B cell (primary cell): ENCODE measurements at regions not wholly inside any gene's neighbourhood (a gene's known extent, or its start where the extent isn't known, plus 50 kb on each side); places are given as distances from the start of the nearest gene placed in this dataset.

Experiments used
- ATAC-seq: fragments of 200-7000 bp; cut with Tn5 transposase; one replicate; pipeline ENCODE4 v1.10.0; 2021; ENCODE audit warnings: low read depth, mild to moderate bottlenecking, moderate number of reproducible peaks, moderate library complexity
- CTCF ChIA-PET: fragments of 350-600 bp; sonication (Branson Sonifier 250); formaldehyde crosslinking; loops from one replicate; lab custom pipeline; 2021; ENCODE audit warnings: antibody characterized with exemption, inconsistent platforms; lab: Charles Lee
- POLR2A ChIA-PET: fragments of 350-600 bp; sonication (Branson Sonifier 250); formaldehyde crosslinking; loops from one replicate; lab custom pipeline; 2021; ENCODE audit warnings: antibody characterized with exemption; lab: Charles Lee
- DNase-seq: peaks from one replicate; pipeline ENCODE4 v3.0.0; 2013
- H2AFZ ChIP-seq: 2 replicates; pipeline ENCODE4 v1.6.1; 2012; ENCODE audit warnings: mild to moderate bottlenecking, low read depth, low read length; ENCODE audit not compliant: insufficient read depth, poor library complexity, severe bottlenecking
- H3K27ac ChIP-seq, 2 donors: 1 replicate in 1 of 2; 2 replicates in 1 of 2; pipeline ENCODE4 v1.5.1; 2012 to 2013; ENCODE audit warnings: low read length in 2 of 2, mild to moderate bottlenecking in 2 of 2, moderate library complexity in 1 of 2
- H3K27me3 ChIP-seq, 4 experiments: fragments of 200-600 bp in 1 of 4; sonication (generic) in 1 of 4; replicated peaks in 1 of 4; 1 replicate in 2 of 4; 2 replicates in 2 of 4; pipeline versions ENCODE4 v1.6.1 to v1.7.0; 2013 to 2016; ENCODE audit warnings: low read length in 3 of 4, mild to moderate bottlenecking in 2 of 4, mixed read lengths in 1 of 4, moderate library complexity in 1 of 4; ENCODE audit not compliant: insufficient read depth in 4 of 4, control insufficient read depth in 3 of 4; ENCODE audit errors: control extremely low read depth in 1 of 4
- H3K36me3 ChIP-seq, 2 experiments: replicated peaks in 1 of 2; 1 replicate in 1 of 2; 2 replicates in 1 of 2; pipeline versions ENCODE4 v1.6.1 to v1.7.1; 2013; ENCODE audit warnings: low read length in 1 of 2; ENCODE audit not compliant: insufficient read depth in 2 of 2, control insufficient read depth in 1 of 2; ENCODE audit errors: control extremely low read depth in 1 of 2, extremely low read depth in 1 of 2
- H3K4me1 ChIP-seq, 2 donors: fragments of 200-600 bp in 1 of 2; sonication (generic) in 1 of 2; 1 replicate in 1 of 2; 2 replicates in 1 of 2; pipeline versions ENCODE4 v1.5.1 to v1.6.1; 2013 to 2017; ENCODE audit warnings: low read length in 2 of 2; ENCODE audit not compliant: control insufficient read depth in 2 of 2, insufficient read depth in 2 of 2
- H3K4me2 ChIP-seq: replicated peaks from 2 replicates; pipeline ENCODE3; 2012; ENCODE audit warnings: mild to moderate bottlenecking, low read depth, low read length; ENCODE audit not compliant: poor library complexity, severe bottlenecking
- H3K4me3 ChIP-seq, 5 experiments: fragments of 200-600 bp in 1 of 5; sonication (generic) in 1 of 5; 1 replicate in 3 of 5; 2 replicates in 2 of 5; pipeline versions ENCODE4 v1.5.1 to v1.7.0; 2011 to 2016; ENCODE audit warnings: low read length in 4 of 5, mild to moderate bottlenecking in 4 of 5, low read depth in 2 of 5, control low read depth in 1 of 5, moderate library complexity in 1 of 5; ENCODE audit not compliant: insufficient read depth in 1 of 5; ENCODE audit errors: control extremely low read depth in 1 of 5, extremely low read depth in 1 of 5
- H3K79me2 ChIP-seq: fragments of 200-600 bp; sonication (generic); one replicate; pipeline ENCODE4 v1.6.0; 2016; ENCODE audit warnings: low read length; ENCODE audit not compliant: control insufficient read depth, insufficient read depth
- H3K9ac ChIP-seq: fragments of 200-600 bp; sonication (generic); 2 replicates; pipeline ENCODE4 v1.6.1; 2017; ENCODE audit warnings: mild to moderate bottlenecking, low read length, moderate library complexity
- H3K9me3 ChIP-seq, 3 donors: one replicate each; pipeline versions ENCODE4 v1.6.1 to v1.7.1; 2013; ENCODE audit warnings: low read length in 2 of 3; ENCODE audit not compliant: control insufficient read depth in 2 of 3, insufficient read depth in 1 of 3; ENCODE audit errors: control extremely low read depth in 1 of 3
- H4K20me1 ChIP-seq: 2 replicates; pipeline ENCODE4 v1.6.0; 2012; ENCODE audit warnings: mild to moderate bottlenecking, low read length; ENCODE audit not compliant: insufficient read depth, control insufficient read depth, poor library complexity, severe bottlenecking
- H3K27ac Mint-ChIP-seq: one replicate; pipeline ENCODE4 v1.8.0; 2021; ENCODE audit warnings: mixed read lengths
- H3K27me3 Mint-ChIP-seq: one replicate; pipeline ENCODE4 v1.8.0; 2021; ENCODE audit warnings: mixed read lengths
- H3K4me1 Mint-ChIP-seq: one replicate; pipeline ENCODE4 v1.8.0; 2021; ENCODE audit warnings: mixed read lengths
- H3K4me3 Mint-ChIP-seq: one replicate; pipeline ENCODE4 v1.8.0; 2021; ENCODE audit warnings: mixed read lengths
- H3K9me3 Mint-ChIP-seq: one replicate; pipeline ENCODE4 v1.8.0; 2022; ENCODE audit warnings: mixed read lengths; ENCODE audit not compliant: insufficient read depth
- CTCF ChIP-seq: fragments of 200-600 bp; IDR thresholded peaks from one replicate; pipeline ENCODE4 v1.8.0; 2022; ENCODE audit warnings: antibody characterized with exemption, mild to moderate bottlenecking
- EZH2 ChIP-seq: IDR thresholded peaks from 2 replicates; pipeline ENCODE4 v1.6.1; 2012; ENCODE audit warnings: borderline replicate concordance, low read depth, mild to moderate bottlenecking, moderate library complexity, low read length; ENCODE audit not compliant: insufficient read depth, poor library complexity, severe bottlenecking
- WGBS: methylation state at CpG from one replicate; pipeline ENCODE4 v1.1.5; 2013; ENCODE audit warnings: missing lambda C conversion rate; ENCODE audit not compliant: insufficient coverage; 5-methylcytosine and 5-hydroxymethylcytosine counted together
- intact Hi-C: fragments of 100-400 bp; cut with micrococcal nuclease; formaldehyde crosslinking; loops from one replicate; pipeline ENCODE4 v1.10.0; 2022

- no peak for ATAC-seq
These were observed 211.3 kb downstream of the CYP26B1 start for GRCh38 chr2:71936076-71937030.

More at GRCh38 chr2:71936076-71937030, 211.3 kb downstream of the CYP26B1 start:
- H3K9me3 ChIP-seq, result no peaks in the 10 kb centered on the region
- no peaks in the 10 kb centered on the region for H3K79me2 ChIP-seq
- no peak overlapping the region for H2AFZ ChIP-seq
- H3K27me3 Mint-ChIP-seq, result peaks cover 4% of the 10 kb centered on the region
- no peaks in the 10 kb centered on the region for H3K9me3 Mint-ChIP-seq
- CTCF ChIA-PET, result interaction anchor here (2.5 to 3.9 kb wide), 2 partner anchors 12 to 13 kb away, joined by 13 to 14 read pairs; no protein-coding TSS in a partner anchor
- WGBS, result 83% methylated on average over 3 of the region's 5 CpGs
- H3K4me2 ChIP-seq, result no peak overlapping the region
- TF ChIP-seq CTCF, result no peak
- TF ChIP-seq EZH2, result no peak
- no peaks in the 10 kb centered on the region for H3K4me1 ChIP-seq
- no peak overlapping the region for H3K4me3 Mint-ChIP-seq
- H4K20me1 ChIP-seq, result no peaks in the 10 kb centered on the region
- no peak for DNase-seq
- H3K4me1 Mint-ChIP-seq, result no peaks in the 10 kb centered on the region
- intact Hi-C loops, result no loop called here
- no peak overlapping the region for H3K27ac ChIP-seq
- H3K27ac Mint-ChIP-seq, result no peak overlapping the region
- no peak overlapping the region for H3K9ac ChIP-seq
- H3K36me3 ChIP-seq, result no peaks in the 10 kb centered on the region
- H3K4me3 ChIP-seq, result no peak overlapping the region
- POLR2A ChIA-PET, result no interaction called here
- no peaks in the 10 kb centered on the region for H3K27me3 ChIP-seq
